Dendritic cell treated with granulocyte-macrophage colony-stimulating factor and Interleukin-4, amounts not matched to agents 40 ng/mL and 50 ng/mL, for 4 days (primary cell): ENCODE measurements at regions not wholly inside any gene's neighbourhood (a gene's known extent, or its start where the extent isn't known, plus 50 kb on each side); places are given as distances from the start of the nearest gene placed in this dataset.

ENCODE experiments used
- H3K27ac Mint-ChIP-seq: one replicate; pipeline ENCODE4 v1.8.0; 2022; ENCODE audit warnings: mild to moderate bottlenecking, mixed read lengths
- H3K27me3 Mint-ChIP-seq: one replicate; pipeline ENCODE4 v1.8.0; 2022; ENCODE audit warnings: mild to moderate bottlenecking, mixed read lengths
- H3K36me3 Mint-ChIP-seq: one replicate; pipeline ENCODE4 v1.8.0; 2022; ENCODE audit warnings: low read depth, mixed read lengths
- H3K4me1 Mint-ChIP-seq: one replicate; pipeline ENCODE4 v1.8.0; 2022; ENCODE audit warnings: low read depth, mixed read lengths
- H3K4me3 Mint-ChIP-seq: one replicate; pipeline ENCODE4 v1.8.0; 2022; ENCODE audit warnings: mild to moderate bottlenecking, moderate library complexity, mixed read lengths
- H3K9me3 Mint-ChIP-seq: one replicate; pipeline ENCODE4 v1.8.0; 2022; ENCODE audit warnings: mixed read lengths
- intact Hi-C: fragments of 100-400 bp; cut with micrococcal nuclease; formaldehyde crosslinking; loops from one replicate; pipeline ENCODE4 v1.15.0; 2022

DNA sequence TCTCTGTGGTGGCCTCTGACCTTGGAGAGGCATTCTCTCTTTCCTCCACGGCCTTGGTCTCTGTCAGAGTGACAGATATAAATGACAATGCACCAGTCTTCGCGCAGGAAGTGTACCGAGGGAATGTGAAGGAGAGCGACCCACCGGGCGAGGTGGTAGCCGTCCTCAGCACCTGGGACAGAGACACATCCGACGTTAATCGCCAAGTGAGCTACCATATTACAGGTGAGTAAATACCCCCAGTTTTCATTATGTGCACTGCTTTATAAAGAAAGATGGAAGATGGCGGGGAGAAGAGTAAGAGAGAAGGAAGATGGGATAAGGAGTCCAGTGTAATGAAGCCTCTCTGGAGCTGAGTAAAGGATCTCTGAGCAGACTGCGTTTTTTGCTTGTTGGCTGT lies 167.8 kb upstream of the MTNR1B start:
- no peaks in the 10 kb centered on the region for H3K4me1 Mint-ChIP-seq
- no peak overlapping the region for H3K27ac Mint-ChIP-seq
- no peaks in the 10 kb centered on the region for H3K27me3 Mint-ChIP-seq
- intact Hi-C loops, result no loop called here
- H3K4me3 Mint-ChIP-seq, result no peak overlapping the region
- H3K9me3 Mint-ChIP-seq, result peaks cover 25% of the 10 kb centered on the region
- H3K36me3 Mint-ChIP-seq, result no peaks in the 10 kb centered on the region

DNA sequence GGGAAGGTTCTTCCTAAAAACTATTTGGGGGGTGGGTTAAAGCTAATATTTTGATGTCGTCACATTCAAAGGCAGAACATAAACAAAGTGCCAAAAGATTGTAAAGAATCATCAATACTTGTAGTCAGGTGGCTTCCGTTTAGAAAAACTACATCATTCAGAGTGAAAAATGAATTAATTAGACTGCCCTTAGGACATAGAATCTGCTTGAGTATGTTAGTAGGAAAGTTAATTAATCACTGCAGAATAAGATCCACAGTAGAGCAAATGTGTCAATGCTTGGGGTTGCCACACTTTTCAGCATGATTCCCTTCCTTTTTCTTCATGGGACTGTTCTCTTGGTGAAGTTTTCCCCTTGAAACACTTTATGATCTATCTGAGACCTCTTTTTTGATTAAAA lies 166.8 kb upstream of the MTNR1B start:
- Mint-ChIP-seq H3K27me3 (no peaks in the 10 kb centered on the region), H3K27ac (no peak overlapping the region), H3K9me3 (peaks cover 21% of the 10 kb centered on the region), H3K4me1 (no peaks in the 10 kb centered on the region), H3K36me3 (no peaks in the 10 kb centered on the region), H3K4me3 (no peak overlapping the region)
- intact Hi-C loops, result no loop called here

DNA sequence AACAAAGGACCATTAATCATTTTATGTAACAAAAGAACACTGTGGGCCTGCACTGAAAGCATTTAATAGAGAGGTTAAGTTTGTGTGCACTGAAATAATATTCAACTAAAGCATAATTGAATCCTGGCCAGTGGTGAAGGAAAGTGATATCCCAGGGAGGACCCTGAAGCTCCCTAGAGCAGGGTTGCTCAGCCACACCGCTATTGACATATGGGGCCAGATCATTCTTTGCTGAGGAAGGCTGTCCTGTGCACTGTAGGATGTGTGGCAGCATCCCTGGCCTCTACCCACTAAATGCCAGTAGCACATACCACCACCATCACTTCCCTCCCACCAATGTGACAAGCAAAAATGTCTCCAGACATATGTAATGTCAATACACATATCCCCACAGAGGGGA lies 166.1 kb upstream of the MTNR1B start:
- H3K27me3 Mint-ChIP-seq, result no peaks in the 10 kb centered on the region
- no peak overlapping the region for H3K27ac Mint-ChIP-seq
- peaks cover 13% of the 10 kb centered on the region for H3K9me3 Mint-ChIP-seq
- intact Hi-C loops, result no loop called here
- H3K36me3 Mint-ChIP-seq, result no peaks in the 10 kb centered on the region
- no peak overlapping the region for H3K4me3 Mint-ChIP-seq
- H3K4me1 Mint-ChIP-seq, result no peaks in the 10 kb centered on the region

DNA sequence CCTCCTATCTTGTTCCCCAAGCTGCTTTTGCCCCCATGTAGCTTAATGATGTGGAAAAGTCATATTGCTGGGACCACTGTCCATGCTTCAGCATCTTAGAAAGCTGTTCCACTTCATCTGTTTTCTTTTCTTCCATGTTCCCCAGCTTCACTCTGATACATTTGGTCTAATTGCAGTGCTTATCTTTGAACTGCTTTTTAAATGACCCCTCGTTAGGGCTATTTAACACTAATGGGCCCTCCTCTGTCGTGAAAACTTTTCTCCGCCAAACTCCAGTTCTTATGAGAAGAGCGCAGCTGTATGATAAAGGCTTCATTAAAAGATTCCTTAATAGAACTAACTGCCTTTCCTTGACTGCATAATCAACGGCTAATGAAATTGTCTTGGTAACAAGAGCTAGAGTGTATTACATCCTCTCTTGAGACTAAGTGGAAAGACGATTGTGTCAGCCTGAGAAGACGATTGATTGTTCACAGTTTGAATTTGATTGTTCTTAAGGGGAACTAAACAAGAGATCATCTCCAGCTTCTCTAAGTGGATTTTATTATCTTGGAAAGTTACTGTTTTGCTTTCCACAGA lies 165.0 kb upstream of the MTNR1B start:
- H3K27ac Mint-ChIP-seq, result no peak overlapping the region
- intact Hi-C loops, result no loop called here
- no peaks in the 10 kb centered on the region for H3K4me1 Mint-ChIP-seq
- peaks cover 11% of the 10 kb centered on the region for H3K9me3 Mint-ChIP-seq
- H3K27me3 Mint-ChIP-seq, result no peaks in the 10 kb centered on the region
- H3K36me3 Mint-ChIP-seq, result no peaks in the 10 kb centered on the region
- H3K4me3 Mint-ChIP-seq, result no peak overlapping the region

DNA sequence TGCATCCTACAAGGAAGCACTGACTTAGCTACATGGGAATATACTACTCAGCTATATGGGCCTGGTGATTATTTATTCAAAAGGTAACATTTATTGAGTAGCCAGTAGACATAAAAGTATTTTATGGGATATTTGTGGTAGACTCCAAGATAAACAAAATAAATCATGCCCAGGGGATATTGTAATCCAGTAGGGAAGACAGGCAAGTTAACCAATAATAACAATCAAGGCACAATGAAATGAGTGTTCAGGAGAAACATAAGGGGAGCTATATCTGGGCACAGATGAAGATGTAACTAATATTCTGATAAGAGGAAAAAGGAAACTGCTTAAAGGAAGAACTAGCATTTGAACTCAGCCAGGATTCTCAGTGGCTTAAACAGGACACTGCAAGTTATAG lies 161.4 kb upstream of the MTNR1B start:
- no peaks in the 10 kb centered on the region for H3K36me3 Mint-ChIP-seq
- no peak overlapping the region for H3K4me3 Mint-ChIP-seq
- H3K9me3 Mint-ChIP-seq, result no peaks in the 10 kb centered on the region
- H3K4me1 Mint-ChIP-seq, result no peaks in the 10 kb centered on the region
- intact Hi-C loops, result no loop called here
- no peaks in the 10 kb centered on the region for H3K27me3 Mint-ChIP-seq
- H3K27ac Mint-ChIP-seq, result no peak overlapping the region

DNA sequence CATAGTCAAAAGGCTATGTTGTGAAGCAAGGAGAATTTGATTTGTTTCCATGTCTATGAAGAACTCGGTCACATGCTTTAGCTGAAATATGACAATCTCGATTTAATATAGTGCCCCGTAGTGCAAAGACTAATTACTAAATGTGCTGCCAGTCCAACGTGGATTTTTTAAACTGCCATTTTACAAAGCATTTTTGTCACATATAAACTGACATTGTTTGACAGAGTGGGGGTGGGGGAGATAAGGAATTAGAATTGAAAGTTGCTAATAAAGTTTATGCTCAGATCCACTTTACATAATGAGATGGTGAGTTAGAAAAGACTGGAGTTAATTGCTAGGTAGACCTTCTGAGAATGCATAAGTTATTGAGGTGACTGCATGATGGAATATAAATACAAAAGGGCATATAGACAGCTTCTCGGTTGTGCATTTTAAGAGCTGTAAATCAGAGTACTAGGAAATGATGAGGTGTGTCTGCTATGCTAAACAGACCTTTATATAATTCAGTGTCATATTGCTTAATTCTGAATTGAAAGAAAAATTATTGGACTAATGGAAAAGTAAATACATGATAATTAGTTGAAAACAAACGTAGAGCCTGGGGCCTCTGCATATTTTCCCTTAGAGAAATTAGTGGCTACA lies 158.9 kb upstream of the MTNR1B start:
- Mint-ChIP-seq H3K4me3 (no peak overlapping the region), H3K27me3 (no peaks in the 10 kb centered on the region), H3K4me1 (no peaks in the 10 kb centered on the region), H3K36me3 (no peaks in the 10 kb centered on the region), H3K9me3 (peaks cover 12% of the 10 kb centered on the region), H3K27ac (no peak overlapping the region)
- intact Hi-C loops, result no loop called here

DNA sequence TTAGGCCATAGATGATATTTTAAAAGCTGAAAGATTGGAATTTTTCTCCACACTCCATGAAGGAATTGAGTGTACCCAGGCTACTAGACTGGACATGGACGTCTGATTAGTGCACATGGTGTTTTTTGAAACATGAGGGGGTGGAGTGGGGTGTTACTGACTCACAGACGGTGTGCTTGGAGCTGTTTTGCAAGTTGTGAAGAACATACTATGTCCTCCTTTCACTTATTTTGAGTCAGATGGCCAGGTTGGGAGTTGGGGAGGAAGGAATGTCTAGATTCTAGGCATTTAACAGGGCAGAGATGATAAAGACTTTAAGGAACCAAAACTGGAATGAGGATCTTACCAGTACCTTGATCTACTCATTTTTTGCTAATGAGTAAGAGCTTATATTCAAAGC lies 158.1 kb upstream of the MTNR1B start:
- H3K4me1 Mint-ChIP-seq, result no peaks in the 10 kb centered on the region
- H3K27me3 Mint-ChIP-seq, result no peaks in the 10 kb centered on the region
- H3K9me3 Mint-ChIP-seq, result peaks cover 20% of the 10 kb centered on the region
- H3K4me3 Mint-ChIP-seq, result no peak overlapping the region
- H3K36me3 Mint-ChIP-seq, result no peaks in the 10 kb centered on the region
- intact Hi-C loops, result no loop called here
- H3K27ac Mint-ChIP-seq, result no peak overlapping the region

DNA sequence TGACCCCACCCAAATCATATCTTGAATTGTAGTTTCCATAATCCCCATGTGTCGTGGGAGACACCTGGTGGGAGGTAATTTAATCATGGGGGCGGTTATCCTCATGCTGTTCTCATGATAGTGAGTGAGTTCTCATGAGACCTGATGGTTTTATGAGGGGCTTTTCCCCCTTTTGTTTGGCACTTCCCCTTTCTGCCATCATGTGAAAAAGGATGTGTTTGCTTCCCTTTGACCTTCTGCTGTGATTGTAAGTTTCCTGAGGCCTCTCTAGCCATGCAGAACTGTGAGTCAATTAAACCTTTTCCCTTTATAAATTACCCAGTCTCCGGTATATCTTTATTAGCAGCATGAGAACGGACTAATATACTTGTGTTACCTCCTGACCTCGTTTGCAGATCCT lies 156.6 kb upstream of the MTNR1B start:
- H3K4me1 Mint-ChIP-seq, result no peaks in the 10 kb centered on the region
- peaks cover 20% of the 10 kb centered on the region for H3K9me3 Mint-ChIP-seq
- no peak overlapping the region for H3K4me3 Mint-ChIP-seq
- no peaks in the 10 kb centered on the region for H3K36me3 Mint-ChIP-seq
- intact Hi-C loops, result no loop called here
- no peaks in the 10 kb centered on the region for H3K27me3 Mint-ChIP-seq
- H3K27ac Mint-ChIP-seq, result no peak overlapping the region

DNA sequence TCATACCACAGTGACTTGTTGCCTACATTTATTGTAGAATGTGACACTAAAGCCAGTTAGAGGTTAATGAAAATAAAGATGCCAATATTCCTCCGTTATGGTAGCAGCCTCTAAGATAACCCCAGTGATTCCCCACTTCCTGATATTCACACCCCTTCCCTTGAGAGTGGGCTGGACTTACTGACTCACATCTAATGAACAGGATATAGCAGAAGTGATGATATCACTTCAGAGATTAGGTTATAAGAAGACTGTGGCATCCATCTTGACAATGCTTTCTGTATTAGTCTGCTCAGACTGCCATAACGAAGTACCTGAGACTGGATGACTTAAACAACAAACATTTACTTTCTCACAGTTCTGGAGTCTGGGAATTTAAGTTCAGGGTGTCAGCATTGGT lies 149.6 kb upstream of the MTNR1B start:
- Mint-ChIP-seq H3K27me3 (no peaks in the 10 kb centered on the region), H3K9me3 (peaks cover 15% of the 10 kb centered on the region), H3K36me3 (no peaks in the 10 kb centered on the region), H3K4me1 (no peaks in the 10 kb centered on the region), H3K27ac (no peak overlapping the region), H3K4me3 (no peak overlapping the region)
- intact Hi-C loops, result no loop called here

DNA sequence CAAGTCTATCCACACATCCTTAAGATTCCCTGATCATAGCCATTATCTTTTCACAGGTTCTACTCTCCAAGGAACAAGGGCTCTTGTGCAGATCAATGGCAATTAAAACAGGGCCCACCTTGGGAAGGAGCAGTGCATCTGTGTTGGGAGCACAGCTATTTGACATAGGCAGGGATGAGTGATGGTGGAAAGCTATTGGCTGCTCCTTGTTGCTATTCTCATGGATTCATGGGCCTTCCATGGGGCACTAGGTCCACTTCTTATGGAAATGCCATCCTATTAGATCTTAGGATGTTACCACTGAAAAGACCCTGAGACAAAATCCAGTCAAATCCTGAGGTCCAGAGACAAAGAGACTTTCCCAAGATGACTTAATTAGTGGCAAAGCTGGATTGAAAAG lies 148.6 kb upstream of the MTNR1B start:
- Mint-ChIP-seq H3K27ac (no peak overlapping the region), H3K27me3 (no peaks in the 10 kb centered on the region), H3K36me3 (no peaks in the 10 kb centered on the region), H3K9me3 (peaks cover 5% of the 10 kb centered on the region), H3K4me3 (no peak overlapping the region), H3K4me1 (no peaks in the 10 kb centered on the region)
- intact Hi-C loops, result no loop called here

DNA sequence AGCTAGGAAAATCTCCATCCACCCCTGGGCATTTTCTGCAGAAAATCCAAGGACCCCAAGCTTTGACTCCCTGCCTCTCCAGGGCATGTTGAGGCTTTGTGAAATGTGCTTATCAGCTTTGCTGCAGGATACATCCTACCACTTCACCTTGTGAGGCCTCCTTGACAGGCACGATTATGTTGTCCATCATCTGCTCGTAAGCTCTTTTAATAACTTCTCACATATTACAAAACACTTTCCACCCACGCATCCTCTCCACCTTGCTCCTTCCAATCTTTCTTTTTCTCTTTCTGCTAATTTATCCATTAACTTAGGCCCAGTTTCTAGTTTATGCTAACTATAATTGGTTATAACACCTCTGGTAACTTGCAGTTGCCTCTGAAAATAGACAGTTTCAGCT lies 147.0 kb upstream of the MTNR1B start:
- H3K4me1 Mint-ChIP-seq, result no peaks in the 10 kb centered on the region
- H3K9me3 Mint-ChIP-seq, result no peaks in the 10 kb centered on the region
- H3K36me3 Mint-ChIP-seq, result no peaks in the 10 kb centered on the region
- intact Hi-C loops, result no loop called here
- H3K27ac Mint-ChIP-seq, result no peak overlapping the region
- no peak overlapping the region for H3K4me3 Mint-ChIP-seq
- no peaks in the 10 kb centered on the region for H3K27me3 Mint-ChIP-seq

DNA sequence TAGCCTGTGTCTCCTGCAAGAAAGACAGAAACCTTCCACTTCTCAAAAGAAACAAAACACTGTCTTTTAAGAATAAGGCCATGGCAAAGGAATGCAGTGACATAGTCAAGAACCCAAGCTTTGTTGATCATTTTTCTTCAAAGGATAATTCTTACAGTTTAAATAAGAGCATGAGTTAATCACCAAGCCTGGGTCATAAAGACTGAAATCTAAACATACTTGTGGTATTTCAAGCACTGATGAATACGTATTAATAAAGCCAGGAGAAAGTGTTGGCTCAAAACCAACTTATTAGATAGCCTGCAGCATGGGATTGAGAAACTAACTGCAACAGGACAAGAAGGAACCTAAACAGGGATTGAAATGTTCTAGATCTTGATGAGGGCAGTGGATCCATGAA lies 143.3 kb upstream of the MTNR1B start:
- H3K4me3 Mint-ChIP-seq, result no peak overlapping the region

DNA sequence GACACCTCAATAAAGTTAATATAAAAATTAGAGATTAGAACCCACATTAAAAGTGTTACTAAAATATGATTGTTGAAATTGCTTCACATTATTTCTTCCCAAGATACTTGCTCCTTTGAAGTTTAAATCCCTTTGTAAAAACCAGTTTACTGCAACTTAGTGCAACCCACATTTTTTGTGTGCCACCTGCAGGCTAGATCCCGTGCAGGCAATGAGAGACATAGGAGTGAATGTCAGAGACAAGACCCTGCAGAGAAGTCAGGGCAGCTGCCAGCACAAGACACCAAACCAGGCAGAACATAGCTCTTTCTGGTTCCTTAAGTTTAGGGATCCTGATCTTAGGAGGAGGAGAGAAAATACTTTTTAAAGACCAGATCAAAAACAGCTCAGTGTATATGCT lies 142.8 kb upstream of the MTNR1B start:
- Mint-ChIP-seq H3K27me3 (no peaks in the 10 kb centered on the region), H3K36me3 (no peaks in the 10 kb centered on the region), H3K4me1 (no peaks in the 10 kb centered on the region), H3K27ac (no peak overlapping the region), H3K9me3 (no peaks in the 10 kb centered on the region), H3K4me3 (no peak overlapping the region)
- intact Hi-C loops, result no loop called here

More for the DNA sequence above, 143.3 kb upstream of the MTNR1B start:
- Mint-ChIP-seq H3K36me3 (no peaks in the 10 kb centered on the region), H3K4me1 (no peaks in the 10 kb centered on the region), H3K27me3 (no peaks in the 10 kb centered on the region), H3K27ac (no peak overlapping the region), H3K9me3 (no peaks in the 10 kb centered on the region)
- intact Hi-C loops, result no loop called here

DNA sequence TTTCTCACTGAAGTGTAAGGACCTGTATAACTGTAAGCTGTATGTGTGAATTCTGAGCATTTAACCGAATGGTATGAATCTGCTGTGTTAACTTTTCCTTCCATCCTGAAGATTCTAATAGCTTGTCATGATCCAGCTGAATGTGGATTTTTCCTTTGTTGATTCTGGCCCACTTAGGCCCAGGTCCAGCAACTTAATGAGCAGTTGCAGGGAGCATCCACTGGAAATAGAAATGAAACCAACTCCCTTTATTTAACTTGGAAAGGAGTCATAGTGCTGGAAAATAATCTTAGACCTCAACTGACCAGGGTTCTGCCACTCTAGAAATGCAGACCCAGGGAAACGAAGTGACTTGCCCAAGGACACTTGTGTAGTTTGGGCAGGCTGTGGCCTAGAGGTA lies 142.3 kb upstream of the MTNR1B start:
- Mint-ChIP-seq H3K36me3 (no peaks in the 10 kb centered on the region), H3K9me3 (no peaks in the 10 kb centered on the region), H3K4me3 (no peak overlapping the region), H3K4me1 (no peaks in the 10 kb centered on the region), H3K27ac (no peak overlapping the region), H3K27me3 (no peaks in the 10 kb centered on the region)
- intact Hi-C loops, result no loop called here

DNA sequence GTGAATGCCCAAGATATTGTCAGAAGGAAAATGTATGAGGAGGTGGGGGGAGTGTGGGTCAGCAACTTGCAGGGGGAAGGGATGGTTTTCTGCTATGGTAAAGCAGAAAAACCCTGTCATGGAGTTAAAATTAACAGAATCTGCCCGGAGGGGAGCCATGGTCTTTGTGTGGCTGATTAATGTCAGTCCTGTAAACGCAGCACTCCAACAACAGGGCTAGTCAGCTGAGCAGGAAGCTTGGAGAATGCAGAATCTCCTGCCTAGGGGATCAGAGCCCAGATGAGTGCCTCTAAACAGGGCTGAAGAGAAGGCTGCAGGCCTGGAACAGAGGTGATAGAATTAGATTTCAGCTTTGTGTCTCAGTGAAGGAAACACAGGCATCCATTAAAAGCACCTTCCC lies 140.9 kb upstream of the MTNR1B start:
- Mint-ChIP-seq H3K27ac (no peak overlapping the region), H3K4me3 (no peak overlapping the region), H3K36me3 (no peaks in the 10 kb centered on the region), H3K4me1 (no peaks in the 10 kb centered on the region), H3K9me3 (no peaks in the 10 kb centered on the region), H3K27me3 (no peaks in the 10 kb centered on the region)
- intact Hi-C loops, result no loop called here
